ENCODE measurements at regions not wholly inside any gene's neighbourhood (a gene's known extent, or its start where the extent isn't known, plus 50 kb on each side); places are given as distances from the start of the nearest gene placed in this dataset.

DNA sequence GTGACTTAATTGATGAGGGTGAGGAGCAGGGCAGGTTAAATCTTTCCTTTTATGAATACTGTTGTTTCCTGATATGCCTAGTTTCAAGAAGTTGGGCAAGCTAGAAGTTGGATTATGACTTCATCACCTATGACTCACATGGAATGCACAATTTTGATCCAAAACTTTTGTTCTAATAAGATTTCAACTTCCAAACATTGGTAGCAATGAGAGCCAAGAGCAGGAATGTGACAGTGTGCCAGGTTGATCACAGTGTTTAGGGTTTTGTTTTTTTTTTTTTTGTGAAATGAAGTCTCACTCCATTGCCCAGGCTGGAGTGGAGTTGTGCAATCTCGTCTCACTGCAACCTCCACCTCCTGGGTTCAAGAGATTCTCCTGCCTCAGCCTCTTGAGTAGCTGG is 349.4 kb downstream of the DUSP10 start:
- H3K27ac ChIP-seq (ENCODE audit: extremely low read length, insufficient read depth, low read length) = no peak overlapping the region
- BruUV-seq (replicated peaks) = no TSS peak
- in situ Hi-C loops (cut with HindIII; ENCODE audit: extremely low pct_ligation_motif_present, low pct_unique_long_range_greater_than_20kb) = no loop called here
- no peak overlapping the region for H3K9ac ChIP-seq (ENCODE audit: insufficient read depth, low read depth, low read length)
- ATAC-seq (no peak), FAIRE-seq (no peak), DNase-seq (ENCODE audit: low spot score) (no peak)
- no peaks in the 10 kb centered on the region; a peak in 1 of 5 replicates for H3K27me3 ChIP-seq (ENCODE audit: control insufficient read depth in 1 of 2, insufficient read depth in 2 of 2, low read length in 2 of 2)
- no peaks in the 10 kb centered on the region for H3K4me1 ChIP-seq (ENCODE audit: insufficient read depth, low read length)
- intact Hi-C loops (cut with micrococcal nuclease; ENCODE audit: unreplicated experiment) = no loop called here
- WGBS (ENCODE audit: low lambda C conversion rate) = 0% methylated on average over 1 of the region's 1 CpG
- H3K9me3 ChIP-seq (ENCODE audit: low read length) = peaks cover 29% of the 10 kb centered on the region
- H3K4me2 ChIP-seq (ENCODE audit: low read depth, low read length) = no peak overlapping the region
- CTCF ChIA-PET (ENCODE audit: low intra/inter-chr PET ratio, low total read pairs) = no interaction called here
- no peak overlapping the region for H3K4me3 ChIP-seq (replicated peaks in 1 of 3; ENCODE audit: insufficient read depth in 1 of 3, low read depth in 2 of 3, low read length in 3 of 3)
- POLR2A ChIA-PET = no interaction called here
- no peak overlapping the region for H2AFZ ChIP-seq (ENCODE audit: low read length)
- H3K79me2 ChIP-seq (ENCODE audit: insufficient read depth, low read length) = no peaks in the 10 kb centered on the region
- H4K20me1 ChIP-seq (ENCODE audit: insufficient read depth, low read length) = no peaks in the 10 kb centered on the region
- no peaks in the 10 kb centered on the region for H3K36me3 ChIP-seq (replicated peaks in 1 of 2; ENCODE audit: control insufficient read depth in 1 of 2, insufficient read depth in 2 of 2, low read length in 2 of 2)
- no peak for TF ChIP-seq CAMTA2 (CRISPR knock-in tag; IDR thresholded peaks at IDR 0.05; ENCODE audit: borderline replicate concordance)
- TF ChIP-seq, protein P1, sequence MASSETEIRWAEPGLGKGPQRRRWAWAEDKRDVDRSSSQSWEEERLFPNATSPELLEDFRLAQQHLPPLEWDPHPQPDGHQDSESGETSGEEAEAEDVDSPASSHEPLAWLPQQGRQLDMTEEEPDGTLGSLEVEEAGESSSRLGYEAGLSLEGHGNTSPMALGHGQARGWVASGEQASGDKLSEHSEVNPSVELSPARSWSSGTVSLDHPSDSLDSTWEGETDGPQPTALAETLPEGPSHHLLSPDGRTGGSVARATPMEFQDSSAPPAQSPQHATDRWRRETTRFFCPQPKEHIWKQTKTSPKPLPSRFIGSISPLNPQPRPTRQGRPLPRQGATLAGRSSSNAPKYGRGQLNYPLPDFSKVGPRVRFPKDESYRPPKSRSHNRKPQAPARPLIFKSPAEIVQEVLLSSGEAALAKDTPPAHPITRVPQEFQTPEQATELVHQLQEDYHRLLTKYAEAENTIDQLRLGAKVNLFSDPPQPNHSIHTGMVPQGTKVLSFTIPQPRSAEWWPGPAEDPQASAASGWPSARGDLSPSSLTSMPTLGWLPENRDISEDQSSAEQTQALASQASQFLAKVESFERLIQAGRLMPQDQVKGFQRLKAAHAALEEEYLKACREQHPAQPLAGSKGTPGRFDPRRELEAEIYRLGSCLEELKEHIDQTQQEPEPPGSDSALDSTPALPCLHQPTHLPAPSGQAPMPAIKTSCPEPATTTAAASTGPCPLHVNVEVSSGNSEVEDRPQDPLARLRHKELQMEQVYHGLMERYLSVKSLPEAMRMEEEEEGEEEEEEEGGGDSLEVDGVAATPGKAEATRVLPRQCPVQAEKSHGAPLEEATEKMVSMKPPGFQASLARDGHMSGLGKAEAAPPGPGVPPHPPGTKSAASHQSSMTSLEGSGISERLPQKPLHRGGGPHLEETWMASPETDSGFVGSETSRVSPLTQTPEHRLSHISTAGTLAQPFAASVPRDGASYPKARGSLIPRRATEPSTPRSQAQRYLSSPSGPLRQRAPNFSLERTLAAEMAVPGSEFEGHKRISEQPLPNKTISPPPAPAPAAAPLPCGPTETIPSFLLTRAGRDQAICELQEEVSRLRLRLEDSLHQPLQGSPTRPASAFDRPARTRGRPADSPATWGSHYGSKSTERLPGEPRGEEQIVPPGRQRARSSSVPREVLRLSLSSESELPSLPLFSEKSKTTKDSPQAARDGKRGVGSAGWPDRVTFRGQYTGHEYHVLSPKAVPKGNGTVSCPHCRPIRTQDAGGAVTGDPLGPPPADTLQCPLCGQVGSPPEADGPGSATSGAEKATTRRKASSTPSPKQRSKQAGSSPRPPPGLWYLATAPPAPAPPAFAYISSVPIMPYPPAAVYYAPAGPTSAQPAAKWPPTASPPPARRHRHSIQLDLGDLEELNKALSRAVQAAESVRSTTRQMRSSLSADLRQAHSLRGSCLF (CRISPR knock-in tag; IDR thresholded peaks at IDR 0.05; ENCODE audit: borderline replicate concordance) = no peak
- no peak for TF ChIP-seq ZNF616 (CRISPR knock-in tag; IDR thresholded peaks at IDR 0.05; ENCODE audit: low read depth)
- TF ChIP-seq, protein P2, sequence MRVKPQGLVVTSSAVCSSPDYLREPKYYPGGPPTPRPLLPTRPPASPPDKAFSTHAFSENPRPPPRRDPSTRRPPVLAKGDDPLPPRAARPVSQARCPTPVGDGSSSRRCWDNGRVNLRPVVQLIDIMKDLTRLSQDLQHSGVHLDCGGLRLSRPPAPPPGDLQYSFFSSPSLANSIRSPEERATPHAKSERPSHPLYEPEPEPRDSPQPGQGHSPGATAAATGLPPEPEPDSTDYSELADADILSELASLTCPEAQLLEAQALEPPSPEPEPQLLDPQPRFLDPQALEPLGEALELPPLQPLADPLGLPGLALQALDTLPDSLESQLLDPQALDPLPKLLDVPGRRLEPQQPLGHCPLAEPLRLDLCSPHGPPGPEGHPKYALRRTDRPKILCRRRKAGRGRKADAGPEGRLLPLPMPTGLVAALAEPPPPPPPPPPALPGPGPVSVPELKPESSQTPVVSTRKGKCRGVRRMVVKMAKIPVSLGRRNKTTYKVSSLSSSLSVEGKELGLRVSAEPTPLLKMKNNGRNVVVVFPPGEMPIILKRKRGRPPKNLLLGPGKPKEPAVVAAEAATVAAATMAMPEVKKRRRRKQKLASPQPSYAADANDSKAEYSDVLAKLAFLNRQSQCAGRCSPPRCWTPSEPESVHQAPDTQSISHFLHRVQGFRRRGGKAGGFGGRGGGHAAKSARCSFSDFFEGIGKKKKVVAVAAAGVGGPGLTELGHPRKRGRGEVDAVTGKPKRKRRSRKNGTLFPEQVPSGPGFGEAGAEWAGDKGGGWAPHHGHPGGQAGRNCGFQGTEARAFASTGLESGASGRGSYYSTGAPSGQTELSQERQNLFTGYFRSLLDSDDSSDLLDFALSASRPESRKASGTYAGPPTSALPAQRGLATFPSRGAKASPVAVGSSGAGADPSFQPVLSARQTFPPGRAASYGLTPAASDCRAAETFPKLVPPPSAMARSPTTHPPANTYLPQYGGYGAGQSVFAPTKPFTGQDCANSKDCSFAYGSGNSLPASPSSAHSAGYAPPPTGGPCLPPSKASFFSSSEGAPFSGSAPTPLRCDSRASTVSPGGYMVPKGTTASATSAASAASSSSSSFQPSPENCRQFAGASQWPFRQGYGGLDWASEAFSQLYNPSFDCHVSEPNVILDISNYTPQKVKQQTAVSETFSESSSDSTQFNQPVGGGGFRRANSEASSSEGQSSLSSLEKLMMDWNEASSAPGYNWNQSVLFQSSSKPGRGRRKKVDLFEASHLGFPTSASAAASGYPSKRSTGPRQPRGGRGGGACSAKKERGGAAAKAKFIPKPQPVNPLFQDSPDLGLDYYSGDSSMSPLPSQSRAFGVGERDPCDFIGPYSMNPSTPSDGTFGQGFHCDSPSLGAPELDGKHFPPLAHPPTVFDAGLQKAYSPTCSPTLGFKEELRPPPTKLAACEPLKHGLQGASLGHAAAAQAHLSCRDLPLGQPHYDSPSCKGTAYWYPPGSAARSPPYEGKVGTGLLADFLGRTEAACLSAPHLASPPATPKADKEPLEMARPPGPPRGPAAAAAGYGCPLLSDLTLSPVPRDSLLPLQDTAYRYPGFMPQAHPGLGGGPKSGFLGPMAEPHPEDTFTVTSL (CRISPR knock-in tag; IDR thresholded peaks at IDR 0.05; ENCODE audit: borderline replicate concordance) = no peak
- TF ChIP-seq, protein P3, sequence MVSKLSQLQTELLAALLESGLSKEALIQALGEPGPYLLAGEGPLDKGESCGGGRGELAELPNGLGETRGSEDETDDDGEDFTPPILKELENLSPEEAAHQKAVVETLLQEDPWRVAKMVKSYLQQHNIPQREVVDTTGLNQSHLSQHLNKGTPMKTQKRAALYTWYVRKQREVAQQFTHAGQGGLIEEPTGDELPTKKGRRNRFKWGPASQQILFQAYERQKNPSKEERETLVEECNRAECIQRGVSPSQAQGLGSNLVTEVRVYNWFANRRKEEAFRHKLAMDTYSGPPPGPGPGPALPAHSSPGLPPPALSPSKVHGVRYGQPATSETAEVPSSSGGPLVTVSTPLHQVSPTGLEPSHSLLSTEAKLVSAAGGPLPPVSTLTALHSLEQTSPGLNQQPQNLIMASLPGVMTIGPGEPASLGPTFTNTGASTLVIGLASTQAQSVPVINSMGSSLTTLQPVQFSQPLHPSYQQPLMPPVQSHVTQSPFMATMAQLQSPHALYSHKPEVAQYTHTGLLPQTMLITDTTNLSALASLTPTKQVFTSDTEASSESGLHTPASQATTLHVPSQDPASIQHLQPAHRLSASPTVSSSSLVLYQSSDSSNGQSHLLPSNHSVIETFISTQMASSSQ (IDR thresholded peaks at IDR 0.05; ENCODE audit: low read depth) = no peak
- TF ChIP-seq, protein P3 (CRISPR knock-in tag; IDR thresholded peaks at IDR 0.05; ENCODE audit: borderline replicate concordance) = no peak
- TF ChIP-seq KLF9 (CRISPR knock-in tag; IDR thresholded peaks at IDR 0.05; ENCODE audit: low read depth) = no peak
- no peak for TF ChIP-seq ZFP36L2 (CRISPR knock-in tag; IDR thresholded peaks at IDR 0.05)
- TF ChIP-seq, protein P4, sequence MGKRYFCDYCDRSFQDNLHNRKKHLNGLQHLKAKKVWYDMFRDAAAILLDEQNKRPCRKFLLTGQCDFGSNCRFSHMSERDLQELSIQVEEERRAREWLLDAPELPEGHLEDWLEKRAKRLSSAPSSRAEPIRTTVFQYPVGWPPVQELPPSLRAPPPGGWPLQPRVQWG (CRISPR knock-in tag; IDR thresholded peaks at IDR 0.05; ENCODE audit: borderline replicate concordance, low read depth) = no peak
- no peak for TF ChIP-seq XRCC5 (optimal IDR thresholded peaks at IDR 0.05; ENCODE audit: low read length)

Data from HepG2 (cell line).